Ectodermal cell (in vitro differentiated cells): ENCODE measurements at regions not wholly inside any gene's neighbourhood (a gene's known extent, or its start where the extent isn't known, plus 50 kb on each side); places are given as distances from the start of the nearest gene placed in this dataset.
"Not testable (repeated sequence)": the region's sequence is repeated elsewhere in the genome, so short reads cannot be mapped to it uniquely, and the experiment has no call there.

ENCODE experiments used
- H3K27ac ChIP-seq: 2 replicates; pipeline ENCODE4 v1.7.0; 2013; ENCODE audit warnings: mild to moderate bottlenecking, low read depth, low read length; ENCODE audit not compliant: insufficient read depth, poor library complexity, severe bottlenecking
- H3K27me3 ChIP-seq: 2 replicates; pipeline ENCODE4 v1.7.0; 2013; ENCODE audit warnings: mild to moderate bottlenecking, low read length; ENCODE audit not compliant: insufficient read depth, control insufficient read depth, poor library complexity, severe bottlenecking
- H3K36me3 ChIP-seq: one replicate; pipeline ENCODE4 v1.7.0; 2013; ENCODE audit warnings: low read length; ENCODE audit not compliant: control insufficient read depth, insufficient read depth
- H3K4me1 ChIP-seq: one replicate; pipeline ENCODE4 v1.7.0; 2013; ENCODE audit warnings: low read length; ENCODE audit not compliant: control insufficient read depth, insufficient read depth
- H3K4me3 ChIP-seq: 2 replicates; pipeline ENCODE4 v1.7.0; 2013; ENCODE audit warnings: low read depth, low read length, control low read depth; ENCODE audit not compliant: insufficient read depth
- H3K9me3 ChIP-seq: 2 replicates; pipeline ENCODE4 v1.7.0; 2013; ENCODE audit warnings: mild to moderate bottlenecking, low read length, moderate library complexity; ENCODE audit not compliant: control insufficient read depth
- WGBS, 2 experiments: methylation state at CpG; one replicate each; pipeline ENCODE4 v1.1.7; 2013; ENCODE audit warnings: missing lambda C conversion rate in 2 of 2; 5-methylcytosine and 5-hydroxymethylcytosine counted together

- Histone ChIP-seq H3K27ac (no peak overlapping the region), H3K9me3 (no peaks in the 10 kb centered on the region), H3K27me3 (no peaks in the 10 kb centered on the region), H3K36me3 (no peaks in the 10 kb centered on the region), H3K4me1 (no peaks in the 10 kb centered on the region), H3K4me3 (no peak overlapping the region)
Measured at GRCh38 chr7:125830743-125831142, 901.1 kb upstream of the POT1 start.

DNA sequence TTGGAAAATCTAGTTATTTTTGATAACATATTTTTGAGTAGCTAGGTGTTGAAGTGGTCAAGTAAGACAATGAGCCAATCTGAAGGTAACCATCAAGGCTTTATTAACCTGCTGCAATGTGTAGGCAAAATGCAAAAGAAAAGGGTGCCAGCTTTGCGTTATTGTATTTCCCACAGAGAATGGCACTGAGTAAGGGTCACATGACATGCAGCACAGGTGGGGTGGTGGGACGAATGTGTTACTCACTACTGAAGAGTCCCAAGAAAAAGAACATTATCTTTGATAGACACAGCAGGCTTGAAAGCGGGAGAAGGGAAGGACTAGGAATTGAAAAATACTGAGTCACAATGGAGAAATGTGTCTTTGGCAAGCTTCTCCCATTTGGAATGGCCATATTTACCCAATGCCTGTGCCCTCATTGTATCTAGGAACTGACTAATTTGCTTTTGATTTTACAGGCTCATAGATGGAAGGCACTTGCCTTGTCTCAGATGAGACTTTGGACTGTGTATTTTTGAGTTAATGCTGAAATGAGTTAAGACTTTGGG, 898.6 kb upstream of the POT1 start:
- H3K9me3 ChIP-seq: no peaks in the 10 kb centered on the region
- H3K4me3 ChIP-seq: no peak overlapping the region
- WGBS, 2 experiments: 96% methylated on average over 3 of the region's 3 CpGs

GRCh38 chr7:125823538-125823937, 893.9 kb upstream of the POT1 start:
- Histone ChIP-seq H3K4me1 (no peaks in the 10 kb centered on the region), H3K36me3 (no peaks in the 10 kb centered on the region), H3K27me3 (no peaks in the 10 kb centered on the region), H3K4me3 (no peak overlapping the region), H3K27ac (no peak overlapping the region), H3K9me3 (no peaks in the 10 kb centered on the region)

More for the DNA sequence above, 898.6 kb upstream of the POT1 start:
- H3K36me3 ChIP-seq: no peaks in the 10 kb centered on the region
- no peaks in the 10 kb centered on the region for H3K4me1 ChIP-seq
- H3K27me3 ChIP-seq: no peaks in the 10 kb centered on the region
- H3K27ac ChIP-seq: no peak overlapping the region

DNA sequence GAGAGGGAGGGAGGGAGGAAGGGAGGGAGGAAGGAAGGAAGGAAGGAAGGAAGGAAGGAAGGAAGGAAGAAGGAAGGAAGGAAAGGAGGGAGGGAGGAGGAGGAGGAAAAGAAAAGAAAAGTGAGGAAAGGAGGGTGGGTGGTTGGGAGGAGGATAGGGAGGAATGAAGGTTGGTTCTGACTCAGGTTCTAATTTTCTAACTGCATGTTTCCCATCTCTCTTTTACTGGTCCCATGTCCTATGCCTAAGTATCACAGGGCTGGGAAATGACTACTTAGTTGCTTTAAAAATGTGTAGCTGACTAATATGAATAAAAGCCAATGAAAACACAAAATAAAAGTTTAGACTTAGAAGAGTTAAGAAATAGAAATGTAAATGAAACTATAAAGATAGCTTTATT, 890.9 kb upstream of the POT1 start:
- Histone ChIP-seq H3K27me3 (no peaks in the 10 kb centered on the region), H3K36me3 (no peaks in the 10 kb centered on the region), H3K9me3 (no peaks in the 10 kb centered on the region), H3K27ac (no peak overlapping the region), H3K4me1 (no peaks in the 10 kb centered on the region), H3K4me3 (no peak overlapping the region)

- WGBS, 2 experiments: no CpG with 5 or more reads among the region's 2 CpGs
- Histone ChIP-seq H3K27ac (no peak overlapping the region), H3K9me3 (no peaks in the 10 kb centered on the region), H3K36me3 (no peaks in the 10 kb centered on the region), H3K4me1 (no peaks in the 10 kb centered on the region), H3K4me3 (no peak overlapping the region), H3K27me3 (no peaks in the 10 kb centered on the region)
Measured at GRCh38 chr7:125814100-125814499, 884.5 kb upstream of the POT1 start.

DNA sequence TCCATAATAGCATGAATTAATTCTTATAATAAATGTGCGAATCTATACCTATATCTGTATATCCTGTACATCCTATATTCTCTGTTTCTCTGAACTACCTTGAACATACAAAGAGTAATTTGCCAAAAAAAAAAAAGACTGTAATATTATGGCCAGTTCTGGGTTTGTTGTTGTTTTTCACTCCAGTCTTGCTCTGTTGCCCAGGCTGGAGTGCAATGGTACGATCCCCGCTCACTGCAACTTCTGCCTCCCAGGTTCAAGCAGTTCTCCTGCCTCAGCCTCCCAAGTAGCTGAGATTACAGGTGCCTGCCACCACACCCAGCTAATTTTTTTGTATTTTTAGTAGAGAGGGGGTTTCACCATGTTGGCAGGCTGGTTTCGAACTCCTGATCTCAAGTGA, 876.9 kb upstream of the POT1 start:
- not testable (repeated sequence) for H3K27me3 ChIP-seq, H3K27ac ChIP-seq, H3K9me3 ChIP-seq, H3K36me3 ChIP-seq, H3K4me3 ChIP-seq, H3K4me1 ChIP-seq
- 93 to 98% methylated on average over 3 of the region's 4 CpGs for WGBS, 2 experiments

- Histone ChIP-seq H3K27me3 (no peaks in the 10 kb centered on the region), H3K27ac (no peak overlapping the region), H3K9me3 (no peaks in the 10 kb centered on the region), H3K36me3 (no peaks in the 10 kb centered on the region), H3K4me3 (no peak overlapping the region), H3K4me1 (no peaks in the 10 kb centered on the region)
Measured at GRCh38 chr7:125804273-125804672, 874.6 kb upstream of the POT1 start.

DNA sequence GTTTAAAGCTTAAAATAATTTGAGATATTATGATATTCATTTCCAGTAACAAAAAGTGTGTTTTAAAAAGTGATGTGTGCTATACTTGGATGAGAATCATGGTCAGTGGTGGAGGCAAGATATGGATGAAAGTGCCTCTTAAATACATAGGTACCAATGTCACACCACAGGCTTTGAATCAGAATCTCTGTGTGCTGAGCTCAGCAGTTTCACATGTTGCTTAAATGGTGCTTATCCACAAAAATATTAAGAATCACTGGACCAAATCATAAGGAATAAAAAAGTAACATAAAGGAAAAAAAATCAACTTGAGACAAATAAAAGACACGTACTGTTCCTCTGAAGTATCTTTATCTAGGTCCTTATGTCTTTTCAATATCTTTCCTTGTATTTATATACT, 850.5 kb upstream of the POT1 start:
- H3K9me3 ChIP-seq: no peaks in the 10 kb centered on the region
- H3K4me3 ChIP-seq: no peak overlapping the region
- H3K27me3 ChIP-seq: no peaks in the 10 kb centered on the region
- no peak overlapping the region for H3K27ac ChIP-seq
- H3K4me1 ChIP-seq: no peaks in the 10 kb centered on the region
- H3K36me3 ChIP-seq: no peaks in the 10 kb centered on the region
- no CpG with 5 or more reads among the region's 1 CpG for WGBS, 2 experiments

DNA sequence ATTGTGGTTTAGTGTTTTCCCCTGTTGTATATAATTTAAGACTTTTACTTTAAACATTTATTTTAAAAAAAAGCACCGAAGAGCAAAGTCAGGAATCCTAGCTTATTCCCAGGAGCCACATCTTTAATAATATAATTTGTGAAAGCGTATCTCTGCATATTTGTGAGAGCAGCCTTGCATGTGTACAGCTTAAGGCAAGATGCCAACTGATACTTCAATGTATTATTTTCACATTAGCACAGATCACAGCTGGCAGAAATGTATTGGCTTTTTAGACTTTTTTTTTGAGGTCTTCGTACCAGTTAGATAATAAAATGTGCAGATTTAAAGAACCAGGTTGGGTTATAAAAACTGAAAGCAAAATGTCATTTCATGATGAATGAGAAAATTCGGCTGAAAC, 845.7 kb upstream of the POT1 start:
- Histone ChIP-seq H3K27me3 (no peaks in the 10 kb centered on the region), H3K27ac (no peak overlapping the region), H3K9me3 (no peaks in the 10 kb centered on the region), H3K4me1 (no peaks in the 10 kb centered on the region), H3K36me3 (no peaks in the 10 kb centered on the region), H3K4me3 (no peak overlapping the region)
- WGBS, 2 experiments: 93 to 95% methylated on average over 2 to 4 of the region's 4 CpGs

DNA sequence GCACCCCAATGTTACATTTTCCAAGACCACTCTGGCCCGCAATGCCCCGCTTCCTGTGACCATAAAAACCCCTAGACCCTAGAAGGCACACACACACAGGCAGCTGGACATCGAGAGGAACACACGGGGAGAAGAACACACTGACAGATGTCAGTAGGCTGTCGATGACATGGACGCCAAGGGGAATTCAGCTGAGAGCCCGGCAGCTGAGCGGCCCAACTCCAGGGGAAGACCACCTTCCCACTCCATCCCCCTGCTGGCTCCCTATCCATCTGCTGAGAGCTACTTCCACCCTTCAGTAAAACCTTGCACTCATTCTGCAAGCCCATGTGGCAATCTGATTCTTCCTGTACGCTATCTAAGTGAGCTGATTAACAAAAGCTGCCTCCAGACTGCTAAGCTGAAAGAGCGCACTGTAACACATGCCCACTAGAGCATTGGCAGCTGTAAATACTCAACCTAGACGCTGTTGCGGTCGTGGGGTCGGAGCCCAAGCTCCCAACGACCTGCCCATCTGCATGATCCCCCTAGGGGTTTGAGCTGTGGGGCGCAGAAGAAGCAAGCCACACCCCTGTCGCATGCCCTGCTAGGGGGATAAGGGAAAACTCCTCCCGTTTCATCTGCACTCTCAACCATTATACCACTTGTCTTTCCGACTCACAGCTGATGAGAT, 843.6 kb upstream of the POT1 start:
- H3K27me3 ChIP-seq: no peaks in the 10 kb centered on the region
- H3K4me3 ChIP-seq: no peak overlapping the region
- no peak overlapping the region for H3K27ac ChIP-seq
- no peaks in the 10 kb centered on the region for H3K4me1 ChIP-seq
- 88 to 89% methylated on average over 19 of the region's 19 CpGs for WGBS, 2 experiments
- H3K36me3 ChIP-seq: no peaks in the 10 kb centered on the region
- H3K9me3 ChIP-seq: no peaks in the 10 kb centered on the region

DNA sequence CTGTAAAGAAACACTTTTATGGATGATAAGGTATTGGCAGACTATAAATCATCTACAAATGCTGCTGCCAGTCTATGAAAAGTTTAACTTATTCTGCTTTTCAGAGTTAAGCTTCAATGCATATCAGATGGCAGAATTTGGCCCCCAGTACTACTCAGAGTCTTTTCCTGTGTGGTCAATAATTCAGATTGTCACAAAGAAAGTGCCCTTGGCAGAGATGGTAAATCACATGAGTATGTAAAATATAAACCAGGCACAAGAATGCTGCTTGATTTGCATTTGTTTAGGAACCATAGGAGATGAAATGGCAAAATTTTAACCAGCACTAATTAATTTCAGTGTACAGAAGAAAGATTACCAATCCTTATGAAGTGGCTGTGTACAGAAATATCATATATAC, 818.3 kb upstream of the POT1 start:
- no peaks in the 10 kb centered on the region for H3K36me3 ChIP-seq
- H3K4me3 ChIP-seq: no peak overlapping the region
- no peaks in the 10 kb centered on the region for H3K4me1 ChIP-seq
- H3K9me3 ChIP-seq: no peaks in the 10 kb centered on the region
- no peak overlapping the region for H3K27ac ChIP-seq
- no peaks in the 10 kb centered on the region for H3K27me3 ChIP-seq
